GM18502 (cell line): ENCODE measurements at regions not wholly inside any gene's neighbourhood (a gene's known extent, or its start where the extent isn't known, plus 50 kb on each side); places are given as distances from the start of the nearest gene placed in this dataset.

ENCODE experiments used
- ATAC-seq: cut with Tn5 transposase; IDR thresholded peaks from one replicate; pipeline ENCODE4 v1.9.1; 2021; ENCODE audit warnings: mild to moderate bottlenecking; ENCODE audit not compliant: unreplicated experiment, poor library complexity

DNA sequence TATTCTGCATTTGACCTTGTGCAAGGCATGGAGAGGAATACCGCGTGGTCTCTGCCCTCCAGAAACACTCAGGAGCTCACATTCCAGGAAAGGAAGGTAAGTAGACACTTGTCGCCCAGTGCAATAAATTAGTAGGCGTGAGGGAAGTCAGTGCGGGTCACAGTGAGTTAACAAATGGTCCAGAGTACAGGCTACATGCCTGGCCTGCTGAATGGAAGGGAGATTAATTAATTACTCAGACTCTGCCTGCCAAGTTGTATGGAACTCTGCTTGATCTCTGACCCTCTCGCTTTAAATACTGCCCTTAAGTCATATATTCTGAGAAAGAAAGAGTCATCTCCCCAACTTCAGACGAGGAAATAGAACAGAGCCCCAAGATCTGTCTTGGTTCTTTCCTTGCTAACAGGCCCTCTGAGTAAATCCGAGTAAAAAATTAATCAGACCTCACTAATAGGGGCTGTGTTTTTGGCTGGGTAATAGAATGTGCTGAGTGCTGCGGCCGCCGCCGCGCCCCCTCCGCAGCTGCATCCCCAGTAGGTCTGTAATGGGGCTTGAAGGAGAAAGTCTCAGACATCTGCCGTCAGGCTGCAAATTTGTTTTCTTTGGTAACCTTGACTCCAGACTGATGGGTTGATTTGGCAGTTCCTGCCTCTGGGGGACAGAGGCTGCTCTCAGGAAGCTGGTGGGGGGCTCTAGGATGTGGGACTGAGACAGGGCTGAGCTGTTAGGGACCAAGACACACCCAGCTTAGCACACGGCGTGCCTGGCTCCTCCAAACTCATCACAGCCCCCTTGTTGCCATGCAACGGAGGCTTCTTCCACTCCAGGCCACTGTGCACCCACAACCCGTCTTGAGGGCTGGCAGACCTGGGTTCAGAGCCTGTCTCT is 144.4 kb downstream of the NSG2 start:
- ATAC-seq = no peak

DNA sequence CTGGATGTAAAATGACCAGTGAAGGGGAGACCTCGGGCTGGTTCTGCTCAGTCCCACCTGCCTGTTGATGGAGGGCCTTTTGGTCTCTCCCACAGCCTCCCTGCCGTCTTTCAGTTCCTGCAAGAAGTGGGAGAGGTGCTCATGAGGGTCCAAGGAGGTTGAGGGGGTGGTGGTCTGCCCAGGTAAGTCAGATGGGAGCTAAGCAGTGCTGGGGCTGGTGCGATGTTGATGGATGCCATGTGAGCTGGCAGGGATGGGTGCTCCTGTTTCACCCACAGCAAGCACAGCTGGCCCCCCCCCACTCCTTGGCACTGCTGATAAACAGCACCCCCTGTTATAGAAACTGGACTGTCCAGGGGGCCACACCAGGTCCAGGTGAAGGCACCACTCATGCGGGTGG is 145.6 kb downstream of the NSG2 start:
- ATAC-seq = no peak

DNA sequence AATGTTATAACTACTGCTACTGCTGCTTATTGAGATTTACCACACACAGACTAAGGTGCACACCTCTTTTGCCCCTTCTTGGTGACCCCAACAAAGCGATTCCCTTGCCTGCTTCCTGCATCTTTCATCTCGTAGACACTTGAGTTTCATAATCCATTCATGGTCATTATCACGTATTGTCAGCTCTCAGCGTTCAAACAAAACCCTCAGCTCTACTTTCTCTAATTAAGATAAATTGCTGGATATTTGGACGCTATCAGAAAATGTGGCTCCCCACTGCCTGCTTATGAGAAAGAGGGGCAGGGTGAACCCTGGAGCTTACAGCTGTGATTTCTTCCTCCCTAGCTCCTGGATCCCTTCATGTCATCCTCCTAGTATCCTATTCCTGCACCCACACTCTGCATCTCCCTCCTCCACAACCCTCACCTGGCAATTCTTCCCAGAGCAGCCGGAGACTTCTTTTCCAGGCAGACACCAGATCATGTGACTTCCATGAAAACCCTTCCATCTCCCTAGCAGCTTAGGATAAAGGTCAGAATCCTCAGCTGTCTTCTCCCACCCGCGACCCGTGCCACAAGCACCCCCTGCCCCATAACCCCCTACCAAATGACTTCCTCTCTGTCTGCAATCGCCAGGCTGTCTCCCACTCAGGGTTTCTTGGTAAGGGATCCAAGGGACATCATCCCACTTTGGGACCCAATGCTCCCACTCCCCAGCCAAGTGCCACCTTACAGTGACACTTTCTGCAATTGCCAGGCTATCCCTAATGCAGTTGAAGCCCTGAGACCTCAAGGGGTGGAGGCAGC is 146.5 kb downstream of the NSG2 start:
- no peak for ATAC-seq

DNA sequence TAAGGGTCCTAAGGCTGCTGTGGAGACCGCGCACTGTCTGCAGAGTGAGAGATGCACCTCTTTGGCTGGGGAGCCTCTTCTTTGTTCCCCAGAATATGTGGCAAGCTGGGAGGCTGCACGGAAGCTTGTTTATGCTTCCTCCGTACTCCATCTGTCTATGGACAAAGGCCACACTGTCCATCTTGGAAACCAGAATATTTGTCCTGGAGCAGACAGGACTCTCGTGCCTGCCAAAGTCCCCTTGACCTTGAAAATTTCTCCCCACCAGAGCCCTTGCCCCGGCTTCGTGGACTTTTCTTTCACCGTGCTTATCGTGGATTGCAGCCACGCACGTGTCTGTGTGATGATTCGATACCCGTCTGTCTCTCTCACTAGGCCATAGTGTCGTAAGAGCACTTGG is 147.4 kb downstream of the NSG2 start:
- ATAC-seq = no peak

DNA sequence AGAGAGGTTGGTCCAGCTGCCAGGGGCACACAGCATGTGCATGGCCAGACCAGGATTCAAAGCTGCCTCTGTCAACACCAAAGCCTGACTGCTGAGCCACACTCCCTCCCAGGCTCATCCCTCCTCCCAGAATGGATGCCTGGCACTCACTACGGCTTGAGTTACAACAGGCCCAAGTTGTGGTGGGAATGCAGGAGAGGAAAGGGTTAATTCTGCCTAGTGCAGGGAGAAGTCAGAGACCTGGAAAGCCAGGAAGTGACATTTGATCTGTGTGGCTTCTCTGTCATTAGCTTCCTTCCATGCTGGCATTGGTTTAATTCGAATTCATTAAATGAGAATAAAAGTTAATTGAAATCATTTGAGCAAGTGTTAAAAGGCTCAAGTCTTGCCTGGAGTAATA is 150.0 kb downstream of the NSG2 start:
- no peak for ATAC-seq

DNA sequence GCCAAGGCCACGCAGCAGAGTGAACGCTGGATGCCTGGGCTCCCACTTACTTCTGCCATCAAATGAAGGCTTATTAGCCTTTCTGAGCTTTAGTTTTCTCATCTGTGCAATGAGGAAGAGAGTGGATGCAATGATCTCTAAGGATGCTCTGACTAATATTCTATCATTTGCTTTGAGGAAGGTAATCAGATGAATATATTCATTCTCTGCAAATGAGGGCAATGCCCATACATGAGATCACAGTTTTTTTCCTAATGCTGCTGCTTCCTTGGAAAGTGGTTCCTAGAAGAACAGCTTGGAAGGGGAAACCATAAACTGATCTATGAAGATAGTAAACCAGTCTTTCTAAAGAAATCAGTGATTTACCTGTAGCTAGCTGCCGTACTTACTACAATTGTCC is 152.4 kb downstream of the NSG2 start:
- ATAC-seq = no peak

DNA sequence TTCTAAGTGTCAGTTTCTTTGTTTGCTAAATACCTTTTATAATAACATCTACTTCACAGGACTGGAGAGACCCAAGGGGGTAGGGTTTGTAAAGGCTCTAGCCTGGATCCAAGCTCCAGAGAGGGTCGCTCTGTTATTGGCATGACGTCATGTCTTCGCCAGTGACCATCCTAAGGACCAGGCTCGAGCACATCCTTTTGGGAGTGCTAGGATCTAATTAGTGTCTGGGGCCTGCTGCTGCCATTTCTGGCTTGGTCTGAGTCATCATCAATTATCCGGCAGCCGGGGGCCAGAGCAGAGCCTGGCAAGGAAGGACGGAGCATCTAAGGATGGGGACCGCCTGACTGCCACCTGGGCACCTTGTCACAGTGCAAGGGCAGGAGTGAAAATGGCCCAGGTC is 153.0 kb downstream of the NSG2 start:
- no peak for ATAC-seq

DNA sequence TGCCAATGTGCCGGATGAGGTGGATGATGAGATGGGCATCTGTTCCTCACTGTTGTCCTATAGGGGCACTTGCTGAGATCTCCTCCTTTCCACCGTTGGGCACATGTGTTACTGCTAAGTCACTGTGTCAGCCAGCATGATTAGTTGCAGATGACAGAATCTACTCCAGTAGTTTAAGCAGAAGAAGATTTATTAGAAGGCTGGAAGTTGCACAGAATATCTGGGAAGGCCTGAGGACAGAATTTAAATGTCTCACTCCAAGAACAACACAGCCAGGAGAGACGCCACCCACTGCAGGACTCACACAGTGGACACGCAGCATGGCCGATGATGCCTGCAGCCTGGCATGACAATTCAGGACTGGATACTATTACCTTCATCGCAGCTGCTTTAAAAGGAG is 157.5 kb downstream of the NSG2 start:
- no peak for ATAC-seq

DNA sequence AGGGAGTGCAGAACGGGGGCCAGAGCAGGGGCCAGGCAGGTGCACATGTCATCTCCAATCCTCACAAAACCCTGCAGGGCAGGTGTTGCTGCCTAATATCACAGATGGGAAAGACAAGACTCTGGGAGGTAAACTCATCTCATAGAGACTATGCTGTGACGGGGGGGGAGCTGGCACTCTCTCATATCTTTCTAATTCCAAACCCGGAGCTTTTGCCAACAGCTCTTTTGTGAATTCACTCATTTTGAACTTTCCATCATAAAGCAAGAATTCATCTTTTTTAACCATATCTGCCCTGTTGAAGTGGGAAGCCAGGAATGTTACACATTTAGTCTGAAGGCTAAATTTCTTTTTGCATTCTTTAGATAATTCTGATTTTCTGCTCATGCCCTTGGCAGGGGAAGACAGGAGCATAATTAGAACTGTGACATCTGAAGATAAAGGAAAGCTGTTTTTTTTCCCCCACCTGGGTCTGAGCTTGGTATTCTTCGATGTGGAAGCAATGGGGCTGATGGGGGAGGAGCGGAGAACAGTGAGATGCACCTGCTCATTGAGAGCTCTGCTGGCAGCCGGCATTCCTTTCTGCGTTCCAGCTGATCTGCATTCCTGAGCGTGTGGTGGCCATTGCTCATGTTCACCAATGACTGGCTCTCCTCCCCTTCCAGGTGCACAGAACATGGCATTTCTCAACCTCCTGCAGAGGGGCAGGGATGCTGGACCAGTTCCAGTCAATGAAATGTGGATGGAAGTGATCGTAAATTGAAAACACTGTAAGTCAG is 159.2 kb downstream of the NSG2 start:
- no peak for ATAC-seq

DNA sequence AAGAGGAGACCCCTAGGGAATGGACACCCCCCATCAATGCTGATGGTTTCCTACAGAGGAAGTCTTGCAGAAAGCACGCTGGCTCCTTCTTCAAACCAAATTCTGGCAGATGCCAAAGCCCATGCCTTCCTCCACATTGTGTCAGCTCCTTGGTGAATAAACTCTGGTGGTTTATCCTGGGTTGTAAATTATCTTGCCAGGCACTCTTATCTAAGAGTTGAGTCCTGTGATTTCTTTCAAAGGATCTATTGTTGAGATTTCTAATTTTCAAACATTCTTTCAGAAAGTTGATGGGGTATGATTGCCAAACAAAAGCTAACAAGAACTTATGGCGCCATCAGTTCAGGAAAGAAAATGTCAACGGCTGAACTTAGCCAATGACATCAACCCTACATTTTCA is 160.4 kb downstream of the NSG2 start:
- no peak for ATAC-seq

DNA sequence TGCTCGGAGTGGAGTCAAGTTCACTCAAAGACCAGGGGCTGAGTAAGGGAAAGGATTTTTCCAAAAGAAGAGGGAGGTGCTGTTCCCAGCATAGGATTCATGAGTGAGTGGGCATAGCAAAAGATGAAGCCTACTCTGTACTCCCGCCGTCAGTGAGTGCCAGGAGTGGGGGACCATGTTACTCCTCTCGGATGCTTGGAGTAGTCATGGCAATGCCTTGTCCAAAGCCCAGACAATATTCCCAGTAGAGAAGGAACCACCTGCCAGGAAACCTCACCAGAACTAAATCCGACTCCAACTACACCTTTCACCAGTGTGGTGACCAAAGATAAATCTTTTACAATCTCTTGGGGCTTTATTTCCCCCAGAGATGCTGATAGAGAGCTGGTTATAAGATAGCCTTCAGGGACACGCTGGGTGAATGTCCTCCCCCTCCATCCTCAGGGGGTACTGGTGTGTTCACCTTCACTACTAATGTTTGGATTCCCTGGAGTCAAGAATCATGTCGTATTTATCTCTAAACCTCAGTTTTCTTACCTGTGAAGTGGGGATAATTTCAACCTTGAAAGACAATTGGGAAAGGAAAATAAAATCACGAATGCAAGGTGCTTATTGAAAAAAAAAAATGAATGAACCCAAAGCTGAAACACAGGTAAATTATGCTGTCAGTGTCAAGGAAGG is 165.2 kb downstream of the NSG2 start:
- ATAC-seq = no peak

DNA sequence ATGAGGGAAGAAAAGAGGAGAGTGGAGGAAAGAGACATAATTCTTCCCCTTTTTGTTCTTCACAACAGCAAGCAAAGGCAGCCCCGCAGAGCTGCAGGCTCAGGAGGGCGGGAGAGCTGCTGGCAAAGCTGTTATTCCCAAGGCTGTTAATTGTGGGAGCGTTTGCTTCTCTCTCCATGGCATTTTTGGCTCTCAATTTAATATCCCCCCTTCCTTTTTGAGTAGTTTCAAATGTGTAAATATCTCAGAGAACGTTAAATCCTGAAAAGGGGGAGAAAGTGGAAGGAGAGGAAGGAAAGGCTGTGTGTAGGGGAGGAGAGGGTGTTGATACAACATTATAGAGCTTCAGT is 165.7 kb downstream of the NSG2 start:
- no peak for ATAC-seq

DNA sequence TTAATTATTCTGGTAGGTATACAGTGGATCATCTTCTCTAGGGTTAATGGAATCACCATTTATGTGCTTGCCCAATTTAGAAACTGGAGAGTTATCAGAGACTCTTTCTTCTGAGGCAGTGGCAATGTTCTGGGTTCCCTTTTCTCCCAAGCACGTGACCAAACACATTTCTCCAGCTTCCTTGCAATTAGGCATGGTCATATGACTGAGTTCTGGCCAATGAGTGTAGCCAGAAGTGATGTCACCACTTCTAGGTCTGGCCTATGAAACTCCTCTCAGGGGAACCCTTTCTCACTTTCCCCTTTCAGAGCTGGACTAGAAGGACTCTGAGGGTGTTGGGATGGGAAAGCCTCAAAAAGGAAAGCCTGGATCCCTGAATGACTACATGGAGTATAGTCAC is 172.0 kb downstream of the NSG2 start:
- ATAC-seq = no peak

DNA sequence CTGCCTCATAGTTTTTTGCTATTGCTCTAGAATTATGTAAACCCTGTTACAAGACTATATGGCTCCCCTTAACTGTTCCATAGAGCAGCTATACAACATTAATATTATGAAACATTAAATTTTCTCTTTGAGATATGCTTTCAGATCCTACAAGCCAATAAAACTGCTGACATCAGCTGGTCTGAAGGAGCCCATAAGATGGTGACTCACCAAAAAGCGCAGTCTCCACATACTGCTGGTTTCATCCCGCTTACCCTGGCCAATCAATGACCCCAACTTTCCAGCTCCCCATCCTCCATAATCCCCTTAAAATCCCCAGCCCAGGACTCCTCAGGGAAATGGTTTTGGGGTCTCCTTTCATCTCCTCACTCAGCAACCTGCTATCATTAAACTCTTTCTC is 172.7 kb downstream of the NSG2 start:
- no peak for ATAC-seq

DNA sequence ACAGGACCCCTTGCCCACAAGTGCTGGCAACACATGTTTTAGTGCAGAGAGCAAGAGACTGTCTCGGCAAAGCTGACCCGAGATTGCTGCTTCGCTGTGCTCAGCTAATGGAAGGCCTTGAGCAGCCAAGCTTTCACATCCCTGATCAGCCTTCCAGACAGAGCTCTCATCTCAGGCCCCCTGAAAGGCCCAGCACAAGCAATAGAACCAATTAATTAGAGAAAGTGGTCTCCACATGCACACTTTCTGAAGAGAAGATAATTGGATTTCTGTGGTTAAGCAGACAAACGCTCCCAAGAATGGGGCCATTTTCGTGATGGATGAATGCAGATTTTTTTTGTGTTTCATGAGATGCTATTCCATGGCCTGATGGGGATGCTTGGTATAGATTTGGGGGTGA is 174.9 kb downstream of the NSG2 start:
- no peak for ATAC-seq

DNA sequence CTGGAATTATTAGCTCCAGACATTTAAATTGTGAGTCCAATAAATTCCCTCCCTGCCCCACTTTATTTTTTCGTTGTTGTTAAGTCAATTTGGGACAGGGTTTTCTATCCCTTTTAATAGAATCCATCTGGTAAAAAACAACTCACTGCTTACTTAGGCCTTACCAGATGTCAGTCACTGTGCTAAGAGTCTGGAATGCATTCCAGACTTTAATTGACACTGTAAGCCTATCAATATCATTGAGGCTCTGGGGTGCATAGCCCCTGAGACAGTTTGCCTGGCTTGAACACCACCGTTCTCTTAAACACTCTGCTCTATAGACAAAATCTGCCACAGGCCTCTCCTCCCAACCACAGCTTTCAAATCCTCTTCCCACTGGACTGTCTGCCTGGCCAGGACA is 175.9 kb downstream of the NSG2 start:
- no peak for ATAC-seq

DNA sequence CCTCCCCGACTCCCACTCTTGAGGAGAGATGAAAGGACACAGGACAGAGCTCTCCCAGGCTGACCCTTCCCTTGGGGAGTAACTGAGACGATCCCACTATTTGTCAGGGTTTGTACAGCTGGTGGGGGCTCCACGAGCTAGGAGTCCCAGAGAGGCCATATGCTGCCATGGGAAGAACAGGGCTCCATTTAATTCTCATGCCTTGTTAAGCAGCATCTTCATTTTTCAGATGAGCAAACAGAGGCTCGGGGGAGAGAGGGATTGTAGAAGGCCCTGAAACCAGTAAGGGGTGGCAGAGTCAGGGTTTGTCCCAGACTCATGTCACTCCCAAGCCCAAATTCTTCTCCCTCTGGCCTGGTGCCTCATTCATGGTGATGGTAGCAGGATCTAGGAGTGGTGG is 176.4 kb downstream of the NSG2 start:
- no peak for ATAC-seq

DNA sequence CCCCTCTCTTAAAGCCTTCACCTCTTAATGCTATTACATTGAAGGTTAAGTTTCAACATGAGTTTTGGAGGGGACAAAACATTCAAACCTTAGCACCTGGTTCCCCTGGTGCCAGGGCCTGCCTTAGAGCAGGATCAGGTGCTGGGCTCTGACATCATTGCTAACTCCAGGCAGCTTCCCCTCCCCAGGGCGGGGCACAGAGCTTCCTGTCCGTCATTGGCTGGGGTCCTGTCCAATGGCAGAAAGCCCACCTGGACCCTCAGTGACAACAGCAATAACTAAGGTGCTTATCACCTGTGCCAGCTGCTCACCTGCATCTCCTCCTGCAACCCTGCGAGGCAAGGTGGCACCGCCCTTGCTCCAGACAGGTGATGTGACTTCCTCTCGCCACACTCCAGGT is 177.4 kb downstream of the NSG2 start:
- no peak for ATAC-seq

DNA sequence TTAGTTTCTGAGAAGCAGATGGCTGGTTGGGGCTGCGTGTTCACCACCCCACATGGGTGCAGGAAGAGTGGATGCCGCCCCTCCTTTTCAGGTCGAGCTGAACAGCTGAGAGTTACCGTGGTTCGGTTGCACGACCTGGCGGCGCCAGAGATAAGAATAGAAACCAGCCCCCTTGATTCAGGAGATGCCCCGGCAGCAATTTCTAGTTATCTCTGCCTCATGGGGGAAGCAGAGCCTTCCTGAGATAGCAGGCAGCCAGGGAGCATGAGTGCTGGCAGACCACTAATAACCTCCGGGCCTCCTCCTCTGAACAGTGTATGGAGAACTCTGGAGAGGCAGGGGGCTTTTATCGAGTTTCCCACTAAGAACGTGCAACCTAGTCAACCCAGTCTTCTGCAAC is 177.8 kb downstream of the NSG2 start:
- ATAC-seq = no peak

DNA sequence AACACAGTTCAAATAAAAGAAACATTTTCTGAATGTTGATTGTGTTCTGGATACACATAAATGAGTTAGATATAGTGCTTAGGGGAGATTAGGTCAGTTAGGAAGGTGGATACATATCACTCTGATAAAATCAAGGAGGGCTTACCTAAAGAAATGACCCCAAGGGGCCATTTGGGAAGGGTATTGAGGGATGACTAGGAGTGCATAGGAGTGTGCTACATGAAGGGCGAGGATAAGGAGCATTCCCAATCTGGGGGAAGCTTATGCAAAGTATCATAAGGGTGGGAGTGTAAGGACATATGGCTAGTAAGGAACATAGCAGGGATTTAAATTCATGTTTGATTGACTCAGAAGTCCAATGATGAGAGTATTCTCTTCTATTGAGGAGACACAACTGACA is 183.6 kb downstream of the NSG2 start:
- no peak for ATAC-seq
